ENCODE measurements at regions not wholly inside any gene's neighbourhood (a gene's known extent, or its start where the extent isn't known, plus 50 kb on each side); places are given as distances from the start of the nearest gene placed in this dataset.

DNA sequence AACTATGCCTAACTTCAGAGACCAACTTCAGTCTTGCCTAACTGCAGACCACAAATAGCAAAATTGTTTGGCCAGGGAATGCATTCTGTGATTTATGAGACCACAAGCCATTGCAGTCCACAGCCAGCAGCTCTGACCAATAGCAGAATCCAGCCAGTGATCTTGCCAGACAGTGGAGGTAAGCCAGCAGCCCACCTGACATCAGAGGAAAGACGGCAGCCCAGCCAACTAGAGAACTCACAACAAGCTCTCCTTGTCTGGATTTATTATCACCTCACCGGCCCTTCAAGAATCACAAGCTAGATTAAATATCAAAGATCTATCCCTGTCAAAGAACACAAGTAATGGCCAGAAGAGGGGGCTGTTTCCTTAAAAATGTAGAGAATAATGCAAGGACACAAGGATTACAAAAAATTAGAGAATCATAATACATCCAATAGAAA is 66.5 kb upstream of the SLC35F1 start:
- TF ChIP-seq, protein P1, sequence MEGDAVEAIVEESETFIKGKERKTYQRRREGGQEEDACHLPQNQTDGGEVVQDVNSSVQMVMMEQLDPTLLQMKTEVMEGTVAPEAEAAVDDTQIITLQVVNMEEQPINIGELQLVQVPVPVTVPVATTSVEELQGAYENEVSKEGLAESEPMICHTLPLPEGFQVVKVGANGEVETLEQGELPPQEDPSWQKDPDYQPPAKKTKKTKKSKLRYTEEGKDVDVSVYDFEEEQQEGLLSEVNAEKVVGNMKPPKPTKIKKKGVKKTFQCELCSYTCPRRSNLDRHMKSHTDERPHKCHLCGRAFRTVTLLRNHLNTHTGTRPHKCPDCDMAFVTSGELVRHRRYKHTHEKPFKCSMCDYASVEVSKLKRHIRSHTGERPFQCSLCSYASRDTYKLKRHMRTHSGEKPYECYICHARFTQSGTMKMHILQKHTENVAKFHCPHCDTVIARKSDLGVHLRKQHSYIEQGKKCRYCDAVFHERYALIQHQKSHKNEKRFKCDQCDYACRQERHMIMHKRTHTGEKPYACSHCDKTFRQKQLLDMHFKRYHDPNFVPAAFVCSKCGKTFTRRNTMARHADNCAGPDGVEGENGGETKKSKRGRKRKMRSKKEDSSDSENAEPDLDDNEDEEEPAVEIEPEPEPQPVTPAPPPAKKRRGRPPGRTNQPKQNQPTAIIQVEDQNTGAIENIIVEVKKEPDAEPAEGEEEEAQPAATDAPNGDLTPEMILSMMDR (IDR thresholded peaks at IDR 0.05): peak in 4 of 5 experiments; percentile 13 to 20 (median 14)
- TF ChIP-seq POLR2A (IDR thresholded peaks at IDR 0.05): no peak
- no peak for TF ChIP-seq EP300 (IDR thresholded peaks at IDR 0.05; ENCODE audit: low read depth)

Measured in transverse colon (tissue), 3 donors.